ENCODE measurements at regions not wholly inside any gene's neighbourhood (a gene's known extent, or its start where the extent isn't known, plus 50 kb on each side); places are given as distances from the start of the nearest gene placed in this dataset.
"Not testable (repeated sequence)": the region's sequence is repeated elsewhere in the genome, so short reads cannot be mapped to it uniquely, and the experiment has no call there.

DNA sequence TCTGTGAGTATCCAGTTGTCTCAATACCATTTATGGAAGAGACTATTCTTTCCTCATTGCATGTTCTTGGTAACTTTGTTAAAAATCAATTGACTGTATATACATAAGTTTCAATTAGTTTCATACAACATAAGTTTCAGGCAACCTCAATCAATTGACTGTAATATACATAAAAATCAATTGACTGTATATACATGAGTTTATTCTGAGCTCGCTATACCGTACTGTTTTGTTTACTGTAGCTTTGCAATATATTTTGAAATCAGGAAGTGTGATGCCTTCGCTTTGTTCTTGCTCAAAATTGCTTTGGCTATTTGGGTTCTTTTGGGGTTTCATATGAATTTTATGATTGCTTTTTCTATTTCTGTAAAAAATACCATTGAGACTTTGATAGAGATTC, 392.0 kb downstream of the BTG1 start:
- Mint-ChIP-seq H3K4me3 (no peak overlapping the region), H3K4me1 (ENCODE audit: low read depth) (no peaks in the 10 kb centered on the region), H3K27ac (no peak overlapping the region), H3K36me3 (ENCODE audit: low read depth) (no peaks in the 10 kb centered on the region), H3K27me3 (no peaks in the 10 kb centered on the region), H3K9me3 (peaks cover 3% of the 10 kb centered on the region)

DNA sequence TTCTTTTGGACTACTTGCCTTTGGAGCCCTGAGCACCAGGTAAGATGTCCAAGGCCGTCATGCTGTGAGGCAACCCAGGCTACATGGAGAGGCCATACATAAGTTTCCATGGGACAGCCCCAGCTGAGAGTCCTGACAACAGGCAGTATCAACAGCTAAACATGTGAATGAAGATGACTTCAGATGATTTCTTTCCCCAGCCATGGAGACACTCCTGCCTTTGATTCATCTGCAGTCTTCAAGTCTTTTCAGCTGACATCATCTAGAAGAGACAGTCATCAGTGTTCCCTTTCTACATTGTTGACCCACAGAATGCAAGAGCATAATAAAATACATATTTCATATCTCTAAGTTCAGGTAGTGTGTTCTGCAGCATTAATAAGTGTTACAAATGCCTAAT, 398.7 kb downstream of the BTG1 start:
- H3K9me3 Mint-ChIP-seq = no peaks in the 10 kb centered on the region
- H3K4me1 Mint-ChIP-seq (ENCODE audit: low read depth) = no peaks in the 10 kb centered on the region
- H3K27me3 Mint-ChIP-seq = no peaks in the 10 kb centered on the region
- no peak overlapping the region for H3K27ac Mint-ChIP-seq
- H3K4me3 Mint-ChIP-seq = no peak overlapping the region
- no peaks in the 10 kb centered on the region for H3K36me3 Mint-ChIP-seq (ENCODE audit: low read depth)

DNA sequence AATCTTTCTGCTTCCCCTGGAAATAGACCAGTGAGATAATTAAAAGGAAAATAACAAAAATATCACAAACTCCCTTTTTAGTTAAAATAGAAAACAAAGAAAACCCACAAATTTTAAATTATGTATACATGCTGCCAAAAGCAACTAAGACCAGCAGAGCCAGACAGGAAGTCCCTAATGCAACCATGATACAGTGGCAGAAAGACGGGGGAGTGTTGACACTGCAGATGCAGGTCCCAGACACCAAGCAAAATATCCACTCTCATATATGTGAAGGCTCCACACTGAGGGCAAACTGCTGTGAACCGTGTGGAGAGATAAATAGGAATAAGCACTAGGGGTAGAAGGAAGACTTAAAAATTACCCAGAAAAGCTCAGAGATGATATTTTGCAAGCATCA, 401.0 kb downstream of the BTG1 start:
- Mint-ChIP-seq H3K4me1 (ENCODE audit: low read depth) (no peaks in the 10 kb centered on the region), H3K9me3 (peaks cover 7% of the 10 kb centered on the region), H3K36me3 (ENCODE audit: low read depth) (no peaks in the 10 kb centered on the region), H3K27ac (no peak overlapping the region), H3K27me3 (no peaks in the 10 kb centered on the region), H3K4me3 (no peak overlapping the region)

GRCh38 chr12:91743704-91744321, 401.8 kb downstream of the BTG1 start:
- no peaks in the 10 kb centered on the region for H3K27me3 Mint-ChIP-seq
- no peak overlapping the region for H3K27ac Mint-ChIP-seq
- H3K4me1 Mint-ChIP-seq (ENCODE audit: low read depth) = no peaks in the 10 kb centered on the region
- no peaks in the 10 kb centered on the region for H3K36me3 Mint-ChIP-seq (ENCODE audit: low read depth)
- peaks cover 7% of the 10 kb centered on the region for H3K9me3 Mint-ChIP-seq
- H3K4me3 Mint-ChIP-seq = no peak overlapping the region

DNA sequence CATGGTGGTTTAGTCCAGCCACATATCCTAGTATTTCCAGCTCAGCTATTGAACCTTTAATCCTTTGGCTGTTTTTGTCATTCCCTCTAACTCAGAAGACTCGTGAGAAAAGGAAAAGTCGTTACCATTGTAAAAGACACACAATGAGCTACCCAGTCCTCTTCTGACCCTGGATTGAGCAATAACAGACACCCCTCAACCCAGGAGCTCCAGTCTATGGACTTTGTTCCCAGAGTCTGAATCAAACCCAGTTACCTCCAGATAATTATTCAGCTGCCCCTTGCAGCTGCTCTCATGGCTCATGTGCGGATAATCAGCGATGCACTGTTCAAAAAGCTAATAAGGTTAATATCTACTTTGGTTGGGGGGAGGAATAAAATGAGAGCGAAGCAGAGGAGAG, 402.4 kb downstream of the BTG1 start:
- Mint-ChIP-seq H3K36me3 (ENCODE audit: low read depth) (no peaks in the 10 kb centered on the region), H3K9me3 (peaks cover 7% of the 10 kb centered on the region), H3K27me3 (no peaks in the 10 kb centered on the region), H3K27ac (no peak overlapping the region), H3K4me3 (no peak overlapping the region), H3K4me1 (ENCODE audit: low read depth) (no peaks in the 10 kb centered on the region)

DNA sequence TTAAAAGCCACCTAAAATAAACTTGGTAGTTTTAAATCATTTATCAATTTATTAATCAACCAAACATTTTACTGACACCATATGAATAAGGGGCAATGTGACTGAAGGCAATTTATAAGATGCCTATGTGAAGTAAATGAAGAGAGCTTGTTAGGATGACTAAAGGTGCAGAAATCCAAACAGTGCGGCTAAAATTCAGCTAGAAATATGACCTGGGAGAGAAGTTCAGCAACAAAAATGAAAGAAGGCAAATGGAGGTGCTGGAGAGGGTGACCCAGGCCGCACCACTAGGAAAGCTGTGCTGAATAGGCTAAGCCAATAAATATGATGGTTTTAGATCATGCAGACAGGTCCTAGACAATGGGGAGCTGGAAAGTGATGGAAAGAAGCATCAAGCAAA, 403.7 kb downstream of the BTG1 start:
- H3K9me3 Mint-ChIP-seq = peaks cover 7% of the 10 kb centered on the region
- no peaks in the 10 kb centered on the region for H3K4me1 Mint-ChIP-seq (ENCODE audit: low read depth)
- H3K27ac Mint-ChIP-seq = no peak overlapping the region
- H3K27me3 Mint-ChIP-seq = no peaks in the 10 kb centered on the region
- no peak overlapping the region for H3K4me3 Mint-ChIP-seq
- no peaks in the 10 kb centered on the region for H3K36me3 Mint-ChIP-seq (ENCODE audit: low read depth)

GRCh38 chr12:91733846-91734245, 411.8 kb downstream of the BTG1 start:
- not testable (repeated sequence) for H3K27me3 Mint-ChIP-seq; H3K27ac Mint-ChIP-seq; H3K36me3 Mint-ChIP-seq (ENCODE audit: low read depth); H3K4me3 Mint-ChIP-seq; H3K4me1 Mint-ChIP-seq (ENCODE audit: low read depth); H3K9me3 Mint-ChIP-seq

DNA sequence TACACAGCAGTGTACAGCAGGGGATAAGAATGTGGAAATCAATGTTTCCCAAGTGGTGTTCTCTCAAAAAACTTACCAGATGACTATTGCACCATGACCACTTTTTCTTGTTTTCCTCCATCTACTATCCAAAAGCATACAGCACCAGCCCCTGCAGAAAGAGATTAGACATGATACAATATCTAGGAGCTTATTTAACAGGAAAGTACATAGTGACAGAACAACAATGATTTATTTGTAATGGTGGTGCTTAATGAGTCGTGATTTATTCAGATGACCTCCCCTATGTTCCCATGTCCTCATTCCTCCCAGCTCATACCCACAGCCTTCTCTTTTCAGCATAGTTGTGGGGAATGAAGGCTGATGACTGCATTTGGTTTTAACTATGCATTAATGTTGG, 413.6 kb downstream of the BTG1 start:
- peaks cover 2% of the 10 kb centered on the region for H3K27me3 Mint-ChIP-seq

DNA sequence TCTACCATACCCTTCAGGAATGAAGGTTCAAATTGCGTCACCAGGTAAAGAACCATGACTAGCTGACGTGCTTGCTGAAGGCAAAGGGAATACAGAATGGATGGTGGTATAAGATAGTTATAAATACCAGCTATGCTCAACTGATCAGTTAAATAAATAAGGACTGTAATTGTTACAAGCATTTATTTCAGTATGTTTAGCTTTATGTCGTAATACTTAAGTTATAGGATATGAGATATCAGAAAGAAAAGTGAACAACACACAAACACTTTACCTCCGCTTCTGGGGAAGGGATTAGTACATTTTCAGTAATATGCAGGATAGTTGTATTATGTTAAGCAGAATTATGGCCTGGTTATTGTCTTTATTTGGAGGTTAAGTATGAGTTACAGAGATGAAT, 416.1 kb downstream of the BTG1 start:
- Mint-ChIP-seq H3K4me1 (ENCODE audit: low read depth) (no peaks in the 10 kb centered on the region), H3K4me3 (no peak overlapping the region), H3K36me3 (ENCODE audit: low read depth) (no peaks in the 10 kb centered on the region), H3K27me3 (peaks cover 2% of the 10 kb centered on the region), H3K9me3 (peaks cover 7% of the 10 kb centered on the region), H3K27ac (no peak overlapping the region)

More for the DNA sequence above, 413.6 kb downstream of the BTG1 start:
- Mint-ChIP-seq H3K4me3 (no peak overlapping the region), H3K9me3 (peaks cover 7% of the 10 kb centered on the region), H3K4me1 (ENCODE audit: low read depth) (no peaks in the 10 kb centered on the region), H3K27ac (no peak overlapping the region), H3K36me3 (ENCODE audit: low read depth) (no peaks in the 10 kb centered on the region)

DNA sequence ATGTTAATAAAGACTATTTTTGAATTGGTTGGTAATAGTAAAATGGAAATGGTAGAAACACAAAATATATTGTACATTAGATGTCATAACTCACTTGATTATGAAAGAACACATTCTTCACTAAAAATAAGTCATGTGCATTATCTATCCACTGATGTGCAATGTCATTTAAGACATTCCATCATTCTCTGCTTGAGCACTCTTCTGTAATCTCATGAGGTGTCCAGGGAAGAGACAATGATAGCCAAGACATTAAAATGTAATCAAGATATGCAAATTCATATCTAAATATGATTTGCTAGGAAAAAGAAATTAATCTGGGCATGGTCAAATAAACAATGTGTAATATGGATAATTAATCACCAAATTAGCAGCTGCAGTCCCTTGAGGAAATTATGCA, 422.5 kb downstream of the BTG1 start:
- H3K27ac Mint-ChIP-seq = no peak overlapping the region
- H3K9me3 Mint-ChIP-seq = no peaks in the 10 kb centered on the region
- H3K27me3 Mint-ChIP-seq = peaks cover 4% of the 10 kb centered on the region
- H3K4me3 Mint-ChIP-seq = no peak overlapping the region
- no peaks in the 10 kb centered on the region for H3K36me3 Mint-ChIP-seq (ENCODE audit: low read depth)
- peaks cover 11% of the 10 kb centered on the region for H3K4me1 Mint-ChIP-seq (ENCODE audit: low read depth)

DNA sequence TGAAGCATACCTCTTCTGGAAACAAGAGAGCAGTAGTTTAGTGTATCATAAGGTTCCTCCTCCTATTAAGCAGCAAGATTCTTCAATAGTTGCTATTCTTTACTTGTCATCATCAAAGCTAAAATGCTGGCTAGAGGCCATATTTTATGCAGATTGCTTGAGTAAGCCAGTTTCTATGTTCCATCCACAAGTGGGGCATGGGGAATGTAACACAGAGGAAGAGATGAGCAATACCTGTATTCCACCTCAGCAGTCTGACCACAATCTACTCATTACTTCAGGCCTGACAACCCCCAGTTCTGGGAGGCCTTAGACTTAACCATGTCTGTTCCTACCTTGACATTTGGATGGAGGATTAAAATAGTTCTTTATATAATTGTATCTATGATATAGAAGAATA, 423.6 kb downstream of the BTG1 start:
- Mint-ChIP-seq H3K27ac (no peak overlapping the region), H3K9me3 (no peaks in the 10 kb centered on the region), H3K4me1 (ENCODE audit: low read depth) (peaks cover 11% of the 10 kb centered on the region), H3K4me3 (no peak overlapping the region), H3K36me3 (ENCODE audit: low read depth) (no peaks in the 10 kb centered on the region), H3K27me3 (peaks cover 4% of the 10 kb centered on the region)

- H3K9me3 Mint-ChIP-seq = no peaks in the 10 kb centered on the region
- H3K4me1 Mint-ChIP-seq (ENCODE audit: low read depth) = peaks cover 11% of the 10 kb centered on the region
- no peak overlapping the region for H3K27ac Mint-ChIP-seq
- H3K36me3 Mint-ChIP-seq (ENCODE audit: low read depth) = no peaks in the 10 kb centered on the region
- H3K4me3 Mint-ChIP-seq = no peak overlapping the region
- H3K27me3 Mint-ChIP-seq = peaks cover 4% of the 10 kb centered on the region
Observed at GRCh38 chr12:91721023-91721422, 424.6 kb downstream of the BTG1 start.

- Mint-ChIP-seq H3K9me3 (no peaks in the 10 kb centered on the region), H3K4me3 (no peak overlapping the region), H3K4me1 (ENCODE audit: low read depth) (peaks cover 11% of the 10 kb centered on the region), H3K27ac (no peak overlapping the region), H3K36me3 (ENCODE audit: low read depth) (no peaks in the 10 kb centered on the region), H3K27me3 (peaks cover 4% of the 10 kb centered on the region)
Observed at GRCh38 chr12:91718326-91718725, 427.3 kb downstream of the BTG1 start.

DNA sequence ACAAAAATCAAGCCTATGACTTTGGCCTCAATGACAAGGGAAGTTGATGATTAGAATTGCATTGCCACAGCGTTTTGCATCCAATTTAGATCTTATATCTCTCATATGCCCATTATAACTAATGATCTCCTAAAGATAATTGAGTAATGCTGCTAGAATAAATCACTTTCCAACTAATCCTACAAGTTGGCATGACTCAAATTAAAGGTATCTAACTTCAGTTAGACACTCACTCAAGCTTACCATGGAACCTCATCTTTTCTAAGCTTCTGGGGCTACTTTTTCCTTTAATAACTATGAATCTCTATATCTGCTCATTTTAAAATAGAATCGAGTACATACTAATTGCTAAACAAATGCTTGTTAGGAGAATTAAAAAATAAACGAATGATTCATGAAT, 427.8 kb downstream of the BTG1 start:
- peaks cover 10% of the 10 kb centered on the region for H3K4me1 Mint-ChIP-seq (ENCODE audit: low read depth)
- peaks cover 4% of the 10 kb centered on the region for H3K27me3 Mint-ChIP-seq
- H3K36me3 Mint-ChIP-seq (ENCODE audit: low read depth) = no peaks in the 10 kb centered on the region
- no peak overlapping the region for H3K27ac Mint-ChIP-seq
- H3K4me3 Mint-ChIP-seq = no peak overlapping the region
- peaks cover 4% of the 10 kb centered on the region for H3K9me3 Mint-ChIP-seq

GRCh38 chr12:91711925-91712324, 433.7 kb downstream of the BTG1 start:
- H3K9me3 Mint-ChIP-seq; H3K4me3 Mint-ChIP-seq; H3K4me1 Mint-ChIP-seq (ENCODE audit: low read depth); H3K27ac Mint-ChIP-seq; H3K27me3 Mint-ChIP-seq; H3K36me3 Mint-ChIP-seq (ENCODE audit: low read depth): not testable (repeated sequence)

- no peaks in the 10 kb centered on the region for H3K27me3 Mint-ChIP-seq
- no peaks in the 10 kb centered on the region for H3K9me3 Mint-ChIP-seq
- H3K36me3 Mint-ChIP-seq (ENCODE audit: low read depth) = no peaks in the 10 kb centered on the region
- no peak overlapping the region for H3K27ac Mint-ChIP-seq
- no peak overlapping the region for H3K4me3 Mint-ChIP-seq
- no peaks in the 10 kb centered on the region for H3K4me1 Mint-ChIP-seq (ENCODE audit: low read depth)
Observed at GRCh38 chr12:91706466-91706865, 439.2 kb downstream of the BTG1 start.

All from stimulated activated naive CD8-positive, alpha-beta T cell treated with anti-CD3 and anti-CD28 coated beads, Interleukin-15, Interleukin-2, amounts not matched to agents 100 ng/mL and 50 ng/mL, for 24 hours (primary cell).